Raji (cell line): ENCODE measurements at regions not wholly inside any gene's neighbourhood (a gene's known extent, or its start where the extent isn't known, plus 50 kb on each side); places are given as distances from the start of the nearest gene placed in this dataset.

ENCODE experiments used
- POLR2A ChIP-seq: IDR thresholded peaks from 2 replicates; pipeline ENCODE4 v1.6.1; 2011; ENCODE audit warnings: low read depth, low read length, control low read depth; ENCODE audit not compliant: insufficient read depth

DNA sequence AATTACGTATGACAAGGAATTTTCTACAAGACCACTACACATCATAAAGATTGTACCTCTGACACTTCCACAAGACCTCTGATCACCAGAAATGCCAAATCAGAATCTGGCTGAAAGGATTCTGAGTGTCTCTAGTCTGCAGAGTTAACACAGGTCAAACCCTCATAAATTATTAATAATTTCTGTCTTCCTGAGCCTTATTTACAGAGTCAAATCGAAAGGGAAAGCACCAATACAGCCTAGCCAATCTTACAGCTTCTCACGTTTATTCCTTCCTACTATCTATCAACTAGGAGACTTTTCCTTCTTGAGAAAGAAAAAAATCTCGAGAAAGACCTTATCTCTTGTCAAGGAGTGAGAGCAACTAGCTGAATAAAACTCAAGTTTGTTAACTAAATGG lies 2151.6 kb downstream of the MRPL39 start:
- TF ChIP-seq POLR2A: no peak

DNA sequence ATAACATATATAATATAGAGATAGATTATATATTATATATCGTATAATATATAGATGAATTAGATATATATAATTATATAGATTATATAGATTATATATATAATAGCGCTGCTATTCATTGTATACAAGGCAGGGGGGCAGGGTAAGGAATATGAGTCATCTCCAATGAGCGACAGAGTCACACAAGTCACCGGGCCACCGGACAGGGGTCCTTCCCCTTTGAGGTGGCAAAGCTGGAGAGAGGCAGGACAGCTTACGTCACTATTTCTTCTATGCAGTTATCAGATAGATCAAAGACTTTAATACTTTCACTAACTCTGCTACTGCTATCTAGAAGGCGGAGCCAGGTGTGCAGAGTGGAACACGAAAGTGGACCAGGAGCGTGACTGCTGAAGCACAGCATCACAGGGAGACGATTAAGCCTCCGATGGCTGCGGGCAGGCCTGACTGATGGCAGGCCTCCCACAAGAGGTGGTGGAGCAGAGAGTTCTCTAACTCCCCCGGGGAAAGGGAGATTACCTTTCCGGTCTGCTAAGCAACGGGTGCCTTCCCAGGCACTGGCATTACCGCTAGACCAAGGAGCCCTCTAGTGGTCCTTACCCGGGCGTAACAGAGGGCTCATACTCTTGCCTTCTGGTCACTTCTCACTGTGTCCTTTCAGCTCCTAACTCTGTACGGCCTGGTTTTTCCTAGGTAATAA lies 2154.7 kb downstream of the MRPL39 start:
- no peak for TF ChIP-seq POLR2A

DNA sequence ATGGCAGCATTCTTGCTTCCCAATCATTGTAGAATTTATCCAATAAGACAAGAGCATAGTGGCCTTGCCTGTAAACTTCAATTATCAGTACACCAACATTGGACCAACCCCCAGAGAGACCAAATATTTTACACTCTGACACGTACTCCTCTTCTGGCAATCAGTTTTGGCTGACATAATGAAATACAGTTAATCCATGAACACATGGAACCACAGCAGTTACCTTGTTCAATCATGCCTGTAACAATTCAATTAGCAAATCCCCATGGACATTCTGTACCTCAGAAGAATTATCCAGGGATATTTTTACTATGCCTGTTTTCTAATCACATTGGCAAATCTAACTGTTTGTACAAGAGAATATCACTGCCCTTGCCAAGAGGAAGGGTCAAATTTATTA lies 2162.0 kb downstream of the MRPL39 start:
- no peak for TF ChIP-seq POLR2A

GRCh38 chr21:23438081-23438480 lies 2169.2 kb downstream of the MRPL39 start:
- TF ChIP-seq POLR2A: no peak

GRCh38 chr21:23402929-23403520 lies 2204.3 kb downstream of the MRPL39 start:
- TF ChIP-seq POLR2A: no peak

DNA sequence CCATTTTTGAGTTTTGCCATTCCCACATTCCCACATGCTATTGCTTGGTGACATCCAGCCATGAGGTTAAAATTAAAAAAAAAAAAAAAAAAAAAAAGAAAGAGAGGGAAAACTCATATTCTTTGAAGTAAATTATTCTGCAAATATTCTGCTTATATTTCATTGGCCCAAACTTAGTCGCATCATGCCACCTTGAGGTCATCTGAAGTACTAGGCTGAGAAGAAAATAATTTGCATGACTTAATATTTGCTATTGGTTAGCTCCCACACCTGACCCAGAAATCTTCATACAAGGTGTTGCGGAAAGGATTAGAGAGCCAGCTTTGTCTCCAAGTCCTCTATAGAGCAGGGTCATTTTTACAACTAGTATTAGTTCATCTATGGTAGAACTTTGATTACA lies 2206.0 kb downstream of the MRPL39 start:
- TF ChIP-seq POLR2A: no peak

- TF ChIP-seq POLR2A: no peak
Observed at GRCh38 chr21:23398726-23399125, 2208.6 kb downstream of the MRPL39 start.

DNA sequence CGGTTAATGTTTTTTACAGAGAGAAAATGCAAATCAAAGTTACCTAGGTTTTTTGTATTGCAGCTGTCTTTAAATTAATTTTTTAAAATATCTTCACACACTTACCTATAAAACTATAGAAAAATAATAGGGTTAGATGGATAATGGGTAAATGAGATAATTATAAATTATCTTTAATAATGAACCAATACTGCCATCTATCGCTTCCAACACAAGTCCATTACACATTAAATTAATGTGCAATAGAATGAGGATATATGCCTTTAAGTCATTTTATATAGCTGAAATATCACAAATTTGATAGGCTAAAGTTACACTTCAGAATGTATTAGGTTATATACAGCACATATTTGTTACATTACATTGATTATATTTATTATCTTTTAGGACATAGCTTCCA lies 2212.8 kb downstream of the MRPL39 start:
- no peak for TF ChIP-seq POLR2A

- no peak for TF ChIP-seq POLR2A
Observed at GRCh38 chr21:23384679-23385078, 2222.6 kb downstream of the MRPL39 start.

DNA sequence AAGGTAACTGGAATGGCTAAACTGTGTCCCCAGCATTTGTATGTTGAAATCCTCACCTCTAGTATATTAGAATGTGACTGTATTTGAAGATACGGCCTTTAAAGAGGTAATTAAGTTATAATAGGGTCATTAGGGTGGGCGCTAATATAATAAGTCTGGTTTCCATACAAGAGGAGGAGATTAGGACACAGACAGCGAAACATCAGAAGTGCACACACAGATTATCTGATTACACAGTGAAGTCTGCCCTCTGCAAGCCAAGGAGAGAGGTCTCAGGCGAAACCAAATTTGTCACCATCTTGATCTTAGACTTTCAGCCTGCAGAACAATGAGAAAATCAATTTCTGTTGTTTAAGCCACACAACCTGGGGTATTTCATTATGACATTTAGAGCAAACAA lies 2233.1 kb downstream of the MRPL39 start:
- TF ChIP-seq POLR2A: no peak

DNA sequence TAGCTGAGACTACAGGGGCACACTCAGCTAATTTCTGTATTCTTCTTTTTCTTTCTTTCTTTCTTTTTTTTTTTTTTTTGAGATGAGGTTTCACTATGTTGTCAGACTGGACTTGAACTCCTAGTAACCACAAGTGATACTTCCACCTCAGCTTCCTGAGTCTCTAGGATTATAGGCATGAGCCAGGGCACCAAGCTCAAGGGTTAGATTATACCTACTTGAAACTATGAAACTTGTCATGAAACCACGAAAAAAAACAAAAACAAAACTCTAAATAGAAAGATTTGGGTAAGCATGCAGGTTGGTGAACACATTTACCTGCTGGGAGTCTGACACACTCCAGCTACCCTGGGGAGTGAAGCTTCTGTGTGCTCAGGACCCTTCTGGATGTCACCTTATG lies 2250.4 kb downstream of the MRPL39 start:
- TF ChIP-seq POLR2A: no peak

DNA sequence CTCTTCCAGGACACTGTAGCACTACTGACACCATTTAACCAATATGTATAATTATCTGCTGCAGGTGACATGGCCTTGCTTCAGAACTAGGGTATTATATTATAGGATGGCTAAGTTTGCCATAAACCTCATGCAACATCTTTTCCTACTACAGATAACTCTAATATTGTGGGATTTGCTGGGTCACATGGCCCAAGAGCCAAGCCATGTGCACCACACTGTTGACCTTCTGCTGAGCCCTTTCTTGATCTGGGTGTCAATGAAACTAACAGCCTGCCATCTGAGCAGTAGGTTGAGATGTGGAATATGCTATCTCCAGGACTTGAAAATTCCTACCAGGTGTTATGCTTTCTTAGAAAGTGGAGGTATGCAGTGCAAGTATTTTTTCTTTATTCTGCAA lies 2291.1 kb downstream of the MRPL39 start:
- no peak for TF ChIP-seq POLR2A

DNA sequence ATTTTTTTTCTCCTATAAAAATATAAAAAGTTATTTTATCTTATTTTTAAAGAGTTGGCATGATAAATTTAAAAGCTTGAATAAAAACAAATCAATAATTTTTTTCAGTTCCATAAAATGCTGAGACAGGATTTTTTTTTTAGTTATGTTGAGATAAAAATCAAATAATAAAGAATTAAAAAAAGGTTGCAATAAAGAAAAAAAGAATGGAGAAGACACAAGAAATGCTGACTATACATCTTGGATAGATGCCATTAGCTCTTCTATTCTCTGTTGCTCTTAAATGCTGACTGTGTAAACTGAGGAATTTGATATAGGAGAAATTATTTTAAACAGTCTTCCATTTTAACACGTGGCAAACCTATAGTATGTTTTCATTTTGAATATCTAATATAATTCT lies 2298.5 kb downstream of the MRPL39 start:
- TF ChIP-seq POLR2A: no peak

- TF ChIP-seq POLR2A: no peak
Observed at GRCh38 chr21:23307065-23307464, 2300.2 kb downstream of the MRPL39 start.

- no peak for TF ChIP-seq POLR2A
Observed at GRCh38 chr21:23292292-23292691, 2294.1 kb downstream of the NCAM2 start.

DNA sequence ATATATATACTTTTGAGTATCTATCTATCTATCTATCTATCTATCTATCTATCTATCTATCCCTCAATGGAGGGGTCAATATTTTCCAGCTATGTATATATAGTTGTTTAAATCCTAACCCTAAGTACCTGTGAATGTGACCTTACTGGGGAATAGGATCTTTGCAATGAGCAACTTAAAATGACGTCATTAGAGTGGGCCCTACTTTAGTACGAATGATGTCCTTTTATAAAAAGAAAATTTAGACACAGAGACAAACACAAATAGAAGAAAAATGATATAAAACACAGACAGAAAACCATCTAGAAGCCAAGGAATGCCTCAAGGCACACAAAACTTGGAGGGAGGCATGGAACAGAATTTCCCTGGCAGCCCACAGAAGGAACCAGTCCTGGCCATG lies 2283.7 kb downstream of the NCAM2 start:
- no peak for TF ChIP-seq POLR2A

- TF ChIP-seq POLR2A: no peak
Observed at GRCh38 chr21:23249760-23250159, 2251.6 kb downstream of the NCAM2 start.

DNA sequence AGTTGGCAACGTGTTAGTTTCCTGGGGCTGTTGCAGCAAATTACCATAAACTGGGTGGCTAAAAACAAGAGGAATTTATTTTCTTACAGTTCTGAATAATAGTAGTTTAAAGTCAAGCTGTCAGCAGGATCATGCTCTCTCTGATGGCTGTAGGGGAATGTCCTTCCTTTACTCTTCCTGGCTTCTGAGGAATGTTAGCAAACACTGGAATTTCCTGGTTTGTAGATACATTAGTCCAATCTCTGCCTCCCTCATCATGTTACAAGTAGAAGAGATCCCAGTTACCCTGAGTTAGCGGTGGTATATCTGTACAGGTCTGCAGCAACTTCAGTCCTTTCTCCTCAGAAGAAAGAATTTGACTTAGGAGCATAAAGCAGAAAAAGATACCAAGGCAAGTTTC lies 2249.1 kb downstream of the NCAM2 start:
- no peak for TF ChIP-seq POLR2A

DNA sequence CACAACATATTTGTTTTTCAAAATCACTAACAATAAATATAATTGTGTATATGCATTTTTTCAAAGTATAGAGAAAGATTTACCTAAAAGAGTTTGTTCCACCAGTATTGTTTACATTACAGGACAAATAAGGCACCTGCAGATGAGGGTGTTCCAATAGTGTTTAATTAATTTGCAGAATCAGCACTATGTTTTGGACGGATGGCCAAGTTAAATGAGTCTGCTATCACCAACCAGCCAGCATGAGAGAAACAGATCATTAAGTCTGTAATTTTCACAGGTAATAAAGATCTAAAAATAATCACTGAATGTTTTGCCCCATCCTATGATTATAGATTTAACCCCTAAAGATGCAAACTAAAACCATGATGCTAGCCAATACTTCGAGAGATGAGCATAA lies 2247.0 kb downstream of the NCAM2 start:
- no peak for TF ChIP-seq POLR2A
